ENCODE measurements at regions not wholly inside any gene's neighbourhood (a gene's known extent, or its start where the extent isn't known, plus 50 kb on each side); places are given as distances from the start of the nearest gene placed in this dataset.
"Not testable (repeated sequence)": the region's sequence is repeated elsewhere in the genome, so short reads cannot be mapped to it uniquely, and the experiment has no call there.

- Histone ChIP-seq H3K4me1 (no peaks in the 10 kb centered on the region), H3K27me3 (replicated peaks; ENCODE audit: control insufficient read depth, insufficient read depth, low read length) (no peaks in the 10 kb centered on the region), H3K4me3 (ENCODE audit: low read depth, low read length) (no peak overlapping the region), H3K36me3 (ENCODE audit: control insufficient read depth, insufficient read depth, low read length) (no peaks in the 10 kb centered on the region), H3K9me3 (no peaks in the 10 kb centered on the region)
- H3K9me3 Mint-ChIP-seq (ENCODE audit: unreplicated experiment): no peaks in the 10 kb centered on the region
- no peak overlapping the region for H3K27ac Mint-ChIP-seq (ENCODE audit: unreplicated experiment)
- DNase-seq: peak; percentile 14 to 37
- POLR2A ChIA-PET: no interaction called here
- intact Hi-C loops (cut with micrococcal nuclease; ENCODE audit: unreplicated experiment): no loop called here
- no peak for TF ChIP-seq CTCF (IDR thresholded peaks at IDR 0.05; ENCODE audit: insufficient read depth in 1 of 2, low read depth in 1 of 2, low read length in 1 of 2, severe bottlenecking in 1 of 2, unreplicated experiment in 1 of 2)
- H3K36me3 Mint-ChIP-seq (ENCODE audit: insufficient read depth, unreplicated experiment): no peaks in the 10 kb centered on the region
- BruUV-seq (replicated peaks): no TSS peak
- H3K4me3 Mint-ChIP-seq (ENCODE audit: unreplicated experiment): no peak overlapping the region
- CTCF ChIA-PET: no interaction called here
- no peaks in the 10 kb centered on the region for H3K4me1 Mint-ChIP-seq (ENCODE audit: low read depth, unreplicated experiment)
- peaks cover 23% of the 10 kb centered on the region for H3K27me3 Mint-ChIP-seq (ENCODE audit: insufficient read depth, unreplicated experiment)
These were observed 279.5 kb upstream of the ASIC2 start for GRCh38 chr17:33572615-33573014.

GRCh38 chr17:33574942-33575445 is 281.9 kb upstream of the ASIC2 start:
- Histone ChIP-seq H3K9me3 (peaks cover 2% of the 10 kb centered on the region; the same call in 1 of the 2 replicates), H3K4me3 (ENCODE audit: low read depth, low read length) (no peak overlapping the region), H3K27me3 (replicated peaks; ENCODE audit: control insufficient read depth, insufficient read depth, low read length) (no peaks in the 10 kb centered on the region), H3K4me1 (no peaks in the 10 kb centered on the region), H3K36me3 (ENCODE audit: control insufficient read depth, insufficient read depth, low read length) (no peaks in the 10 kb centered on the region)
- intact Hi-C loops (cut with micrococcal nuclease; ENCODE audit: unreplicated experiment): no loop called here
- H3K9me3 Mint-ChIP-seq (ENCODE audit: unreplicated experiment): no peaks in the 10 kb centered on the region
- POLR2A ChIA-PET: no interaction called here
- no peak for TF ChIP-seq CTCF (IDR thresholded peaks at IDR 0.05; ENCODE audit: insufficient read depth in 1 of 2, low read depth in 1 of 2, low read length in 1 of 2, severe bottlenecking in 1 of 2, unreplicated experiment in 1 of 2)
- H3K27ac Mint-ChIP-seq (ENCODE audit: unreplicated experiment): no peak overlapping the region
- H3K36me3 Mint-ChIP-seq (ENCODE audit: insufficient read depth, unreplicated experiment): no peaks in the 10 kb centered on the region
- CTCF ChIA-PET: no interaction called here
- DNase-seq: no peak
- H3K27me3 Mint-ChIP-seq (ENCODE audit: insufficient read depth, unreplicated experiment): peaks cover 23% of the 10 kb centered on the region
- H3K4me1 Mint-ChIP-seq (ENCODE audit: low read depth, unreplicated experiment): no peaks in the 10 kb centered on the region
- BruUV-seq (replicated peaks): no TSS peak
- no peak overlapping the region for H3K4me3 Mint-ChIP-seq (ENCODE audit: unreplicated experiment)

GRCh38 chr17:33579740-33580139 is 286.6 kb upstream of the ASIC2 start:
- peaks cover 19% of the 10 kb centered on the region for H3K27me3 Mint-ChIP-seq (ENCODE audit: insufficient read depth, unreplicated experiment)
- H3K27ac Mint-ChIP-seq (ENCODE audit: unreplicated experiment); H3K4me1 Mint-ChIP-seq (ENCODE audit: low read depth, unreplicated experiment); BruUV-seq (replicated peaks); H3K4me1 ChIP-seq; POLR2A ChIA-PET; CTCF ChIA-PET; H3K36me3 Mint-ChIP-seq (ENCODE audit: insufficient read depth, unreplicated experiment); H3K9me3 Mint-ChIP-seq (ENCODE audit: unreplicated experiment); H3K4me3 Mint-ChIP-seq (ENCODE audit: unreplicated experiment); H3K4me3 ChIP-seq (ENCODE audit: low read depth, low read length); H3K9me3 ChIP-seq; H3K36me3 ChIP-seq (ENCODE audit: control insufficient read depth, insufficient read depth, low read length); H3K27me3 ChIP-seq (replicated peaks; ENCODE audit: control insufficient read depth, insufficient read depth, low read length); intact Hi-C loops (cut with micrococcal nuclease; ENCODE audit: unreplicated experiment); DNase-seq: not testable (repeated sequence)

- POLR2A ChIA-PET: no interaction called here
- H3K27me3 ChIP-seq (replicated peaks; ENCODE audit: control insufficient read depth, insufficient read depth, low read length): no peaks in the 10 kb centered on the region
- Mint-ChIP-seq H3K36me3 (ENCODE audit: insufficient read depth, unreplicated experiment) (no peaks in the 10 kb centered on the region), H3K9me3 (ENCODE audit: unreplicated experiment) (no peaks in the 10 kb centered on the region), H3K4me3 (ENCODE audit: unreplicated experiment) (no peak overlapping the region), H3K4me1 (ENCODE audit: low read depth, unreplicated experiment) (no peaks in the 10 kb centered on the region), H3K27me3 (ENCODE audit: insufficient read depth, unreplicated experiment) (peaks cover 20% of the 10 kb centered on the region), H3K27ac (ENCODE audit: unreplicated experiment) (no peak overlapping the region)
- peaks cover 2% of the 10 kb centered on the region; the same call in 1 of the 2 replicates for H3K9me3 ChIP-seq
- no peak for TF ChIP-seq CTCF (IDR thresholded peaks at IDR 0.05; ENCODE audit: insufficient read depth in 1 of 2, low read depth in 1 of 2, low read length in 1 of 2, severe bottlenecking in 1 of 2, unreplicated experiment in 1 of 2)
- no TSS peak for BruUV-seq (replicated peaks)
- H3K4me1 ChIP-seq: no peaks in the 10 kb centered on the region
- H3K4me3 ChIP-seq (ENCODE audit: low read depth, low read length): no peak overlapping the region
- DNase-seq: no peak
- CTCF ChIA-PET: no interaction called here
- H3K36me3 ChIP-seq (ENCODE audit: control insufficient read depth, insufficient read depth, low read length): no peaks in the 10 kb centered on the region
- intact Hi-C loops (cut with micrococcal nuclease; ENCODE audit: unreplicated experiment): no loop called here
These were observed 287.1 kb upstream of the ASIC2 start for GRCh38 chr17:33580215-33580614.
